HG02970 (cell line): ENCODE measurements at regions not wholly inside any gene's neighbourhood (a gene's known extent, or its start where the extent isn't known, plus 50 kb on each side); places are given as distances from the start of the nearest gene placed in this dataset.

Source experiments
- ATAC-seq: cut with Tn5 transposase; IDR thresholded peaks from one replicate; pipeline ENCODE4 v1.9.1; 2021; ENCODE audit warnings: mild to moderate bottlenecking, moderate library complexity, moderate number of reproducible peaks; ENCODE audit not compliant: unreplicated experiment, low FRiP score

GRCh38 chr10:88193018-88193417, 329.6 kb downstream of the PTEN start:
- no peak for ATAC-seq

DNA sequence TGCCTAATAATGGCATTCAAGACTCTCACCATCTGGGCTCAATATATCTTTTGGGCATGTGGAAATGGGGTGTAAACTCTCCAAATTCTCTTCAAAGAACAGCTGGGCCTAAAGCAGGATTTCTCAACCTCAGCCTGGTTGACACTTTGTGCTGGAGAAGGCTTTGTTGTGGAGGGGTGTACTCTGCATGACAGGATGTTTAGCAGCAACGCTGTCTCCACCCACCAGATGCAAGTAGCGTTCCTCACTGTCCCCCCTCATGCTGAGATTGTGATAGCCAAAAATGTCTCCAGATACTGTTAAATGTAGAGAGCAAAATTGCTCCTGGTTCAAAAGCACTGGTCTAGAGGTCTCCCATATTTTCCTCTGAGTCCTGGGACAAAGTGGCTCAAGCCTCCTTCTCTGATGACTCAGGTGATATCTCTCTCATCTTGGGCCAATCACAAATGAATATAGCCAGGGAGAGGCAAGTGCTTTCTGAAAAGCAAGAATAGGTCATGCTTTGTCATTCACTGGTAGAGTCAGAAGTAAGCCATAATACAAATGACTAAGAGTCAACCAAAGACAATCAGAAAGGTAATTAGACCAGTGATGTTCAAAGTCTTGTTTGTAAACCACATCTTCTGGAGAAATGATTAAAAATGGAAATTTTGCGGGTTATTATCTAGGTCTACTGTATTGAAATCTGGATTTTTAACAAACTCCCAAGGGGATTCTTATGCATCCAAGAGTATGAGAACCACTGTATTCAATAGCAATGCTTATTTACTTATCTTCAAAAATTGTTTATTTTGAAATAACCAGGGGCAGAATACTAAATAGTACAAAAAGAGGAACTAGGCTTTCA, 330.8 kb downstream of the PTEN start:
- ATAC-seq = no peak

DNA sequence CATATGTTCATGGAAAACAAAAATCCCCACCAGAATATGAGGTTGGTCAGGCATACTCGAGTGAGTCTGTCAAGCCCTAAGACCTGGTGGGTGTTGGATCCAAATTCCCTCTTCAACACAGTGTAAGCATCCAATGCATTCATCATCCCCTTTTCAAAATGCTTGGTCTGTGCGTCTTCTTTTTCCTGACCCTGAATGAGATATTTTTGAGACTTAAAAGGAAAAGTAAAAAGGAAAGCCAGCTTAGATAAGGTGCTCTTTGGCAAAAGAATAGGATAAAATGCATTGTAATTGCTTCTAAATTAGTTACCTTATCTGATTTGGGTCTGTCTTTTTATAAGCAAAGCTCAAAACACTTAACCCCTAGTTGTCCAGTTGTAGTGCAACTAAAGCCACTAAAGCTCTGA, 331.5 kb downstream of the PTEN start:
- no peak for ATAC-seq

GRCh38 chr10:88195841-88196240, 332.4 kb downstream of the PTEN start:
- ATAC-seq = no peak

DNA sequence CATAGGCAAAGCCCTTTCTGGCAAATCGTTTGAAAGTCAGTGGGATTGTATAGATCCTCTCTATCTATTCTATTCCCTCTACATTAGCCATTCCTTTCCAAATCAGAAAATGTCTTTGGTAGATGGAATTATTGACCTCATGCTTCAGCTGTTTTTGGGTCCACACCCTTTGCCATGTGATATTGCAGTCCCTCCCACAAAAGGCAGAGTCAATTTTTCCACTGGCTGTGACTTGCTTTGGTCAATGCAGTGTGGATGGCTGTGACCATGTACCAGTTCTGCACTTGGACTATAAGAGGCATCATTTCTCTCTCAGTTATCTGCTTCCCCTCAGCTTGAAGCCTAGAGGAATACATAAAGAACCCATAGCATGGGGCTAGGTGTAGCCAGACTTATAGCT, 332.9 kb downstream of the PTEN start:
- ATAC-seq = no peak

DNA sequence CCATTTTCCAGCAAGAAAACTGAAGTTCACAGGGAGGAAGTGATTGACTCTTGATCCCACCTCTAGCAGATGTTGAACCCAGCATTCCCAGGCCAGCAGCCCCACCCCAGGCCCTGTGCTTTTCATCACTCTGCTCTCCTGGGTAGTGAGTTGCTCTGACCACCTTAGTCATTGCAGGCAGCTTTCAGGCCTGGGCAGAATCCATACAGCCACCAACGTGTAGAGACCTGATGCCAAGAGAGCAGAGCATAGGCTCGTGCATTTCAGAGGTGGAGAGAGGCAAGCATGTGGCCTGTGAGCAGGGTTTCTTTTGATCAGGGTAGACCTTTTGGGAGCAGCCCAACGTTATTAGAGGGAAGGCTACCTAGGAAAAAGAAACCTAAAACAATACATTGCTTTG, 334.6 kb downstream of the PTEN start:
- ATAC-seq = no peak

GRCh38 chr10:88200312-88201032, 337.0 kb downstream of the PTEN start:
- ATAC-seq = no peak

- ATAC-seq = no peak
Measured at GRCh38 chr10:88205842-88206446, 342.5 kb downstream of the PTEN start.

DNA sequence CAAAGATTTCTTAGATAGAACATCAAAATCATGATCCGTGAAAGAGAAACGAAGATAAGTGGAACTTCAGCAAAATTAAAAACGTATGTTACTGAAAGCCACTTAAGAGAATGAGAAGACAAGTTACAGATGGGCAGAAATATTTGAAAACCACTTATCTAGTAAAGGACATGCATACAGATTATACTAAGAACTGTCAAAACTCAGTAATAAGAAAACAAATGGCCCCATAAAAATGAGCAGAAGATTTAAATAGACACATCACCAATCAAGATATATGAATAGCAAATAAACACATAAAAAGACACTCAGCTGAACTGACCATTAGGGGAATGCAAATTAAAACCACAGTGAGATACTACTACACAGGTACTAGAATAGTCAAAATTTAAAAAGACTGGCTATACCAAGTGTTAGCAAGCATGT, 343.7 kb downstream of the PTEN start:
- ATAC-seq = no peak

- ATAC-seq = no peak
Measured at GRCh38 chr10:88209231-88209630, 345.8 kb downstream of the PTEN start.

DNA sequence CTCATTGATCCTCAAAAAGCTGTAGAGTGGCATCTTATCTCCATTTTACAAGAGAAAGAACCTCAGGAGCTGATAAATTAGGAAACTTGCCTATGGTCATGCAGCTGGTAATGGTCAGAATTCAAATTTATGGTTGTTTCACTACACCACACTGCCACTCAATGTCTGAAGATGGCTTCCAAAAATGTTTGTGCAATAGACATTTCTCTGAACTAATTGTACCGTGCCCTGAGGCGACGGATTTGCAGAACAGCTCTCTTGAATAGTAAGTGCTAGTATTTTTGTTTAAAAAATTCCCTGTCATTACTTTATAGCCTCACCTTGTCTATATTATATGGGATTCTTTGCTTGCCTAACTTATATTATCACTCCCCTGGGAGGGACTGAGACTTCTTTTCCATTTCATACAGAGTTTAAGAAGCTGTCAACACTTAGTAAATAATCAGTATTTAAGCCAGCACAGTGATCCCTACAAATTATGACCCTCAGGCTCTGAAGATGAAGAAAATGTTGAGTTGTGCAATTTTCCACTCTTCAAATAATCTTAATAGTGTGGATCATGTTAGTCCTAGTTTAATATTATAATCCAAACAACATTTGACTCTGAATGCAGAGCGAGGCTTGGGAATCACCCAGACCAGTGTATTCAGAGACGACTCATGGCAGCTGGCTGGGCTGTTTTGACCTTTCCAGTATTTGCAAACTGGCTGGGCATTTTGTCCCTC, 346.6 kb downstream of the PTEN start:
- ATAC-seq = no peak

GRCh38 chr10:88211230-88211629, 347.8 kb downstream of the PTEN start:
- ATAC-seq = no peak

DNA sequence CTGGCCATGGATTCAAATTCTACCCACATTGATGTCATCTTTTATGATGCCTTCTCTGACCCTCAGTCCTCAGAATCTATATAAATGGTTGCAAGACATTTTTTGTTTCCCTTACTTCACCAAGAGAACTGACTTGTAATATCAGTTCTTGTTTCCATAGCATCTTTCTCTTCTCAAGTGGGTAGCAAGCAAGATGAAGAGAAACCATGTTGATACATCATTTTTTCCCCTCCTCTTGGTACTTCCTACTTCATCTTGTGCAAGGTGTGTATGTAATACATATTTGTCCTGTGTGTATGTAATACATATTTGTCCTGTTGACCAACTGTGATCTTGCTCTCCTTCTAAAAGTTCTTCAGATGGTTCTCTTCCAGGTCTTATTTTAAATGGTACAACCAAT, 348.6 kb downstream of the PTEN start:
- no peak for ATAC-seq

GRCh38 chr10:88213065-88213605, 349.7 kb downstream of the PTEN start:
- ATAC-seq = no peak

- no peak for ATAC-seq
Measured at GRCh38 chr10:88216976-88217375, 353.6 kb downstream of the PTEN start.

GRCh38 chr10:88218362-88218761, 354.9 kb downstream of the PTEN start:
- ATAC-seq = no peak

- ATAC-seq = no peak
Measured at GRCh38 chr10:88219753-88220152, 356.3 kb downstream of the PTEN start.

GRCh38 chr10:88221010-88221973, 357.9 kb downstream of the PTEN start:
- no peak for ATAC-seq

DNA sequence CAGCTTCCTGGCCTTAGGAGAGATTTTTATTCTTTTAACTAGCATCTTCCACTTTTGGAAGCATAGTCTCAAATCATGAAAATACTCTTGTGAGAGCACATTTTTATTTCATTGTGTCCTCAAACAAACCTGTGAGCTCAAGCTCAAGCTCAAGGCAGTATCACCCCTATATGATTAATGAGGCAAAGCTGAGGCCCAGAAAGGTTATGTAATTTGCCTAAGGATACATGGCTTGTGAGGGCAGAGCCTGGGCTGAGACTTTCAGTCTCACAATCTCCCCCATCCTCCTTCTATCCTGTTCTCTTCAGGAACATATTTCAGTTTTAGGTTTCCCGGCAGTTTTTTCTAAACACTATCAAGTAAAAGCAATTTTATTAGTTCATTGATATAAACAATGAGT, 359.5 kb downstream of the PTEN start:
- ATAC-seq = no peak
